ES-I3 (cell line): ENCODE measurements at regions not wholly inside any gene's neighbourhood (a gene's known extent, or its start where the extent isn't known, plus 50 kb on each side); places are given as distances from the start of the nearest gene placed in this dataset.
"Not testable (repeated sequence)": the region's sequence is repeated elsewhere in the genome, so short reads cannot be mapped to it uniquely, and the experiment has no call there.

Source experiments
- H3K36me3 ChIP-seq: 2 replicates; pipeline ENCODE4 v1.6.1; 2013; ENCODE audit warnings: mild to moderate bottlenecking, low read length, control low read depth, moderate library complexity; ENCODE audit not compliant: insufficient read depth
- H3K4me1 ChIP-seq: 2 replicates; pipeline ENCODE4 v1.6.1; 2013; ENCODE audit warnings: mild to moderate bottlenecking, control low read depth, low read length; ENCODE audit not compliant: insufficient read depth
- H3K9ac ChIP-seq: 2 replicates; pipeline ENCODE4 v1.6.1; 2013; ENCODE audit warnings: low read depth, mild to moderate bottlenecking, low read length, moderate library complexity
- H3K9me3 ChIP-seq: 2 replicates; pipeline ENCODE4 v1.6.1; 2013; ENCODE audit warnings: mild to moderate bottlenecking, low read length, moderate library complexity; ENCODE audit not compliant: control insufficient read depth, insufficient read depth

- H3K36me3 ChIP-seq, H3K4me1 ChIP-seq, H3K9ac ChIP-seq, H3K9me3 ChIP-seq: not testable (repeated sequence)
Observed at GRCh38 chr2:87614829-87615434, 133.0 kb upstream of the PLGLB2 start.

- not testable (repeated sequence) for H3K4me1 ChIP-seq
Observed at GRCh38 chr2:87619121-87619520, 128.8 kb upstream of the PLGLB2 start.

DNA sequence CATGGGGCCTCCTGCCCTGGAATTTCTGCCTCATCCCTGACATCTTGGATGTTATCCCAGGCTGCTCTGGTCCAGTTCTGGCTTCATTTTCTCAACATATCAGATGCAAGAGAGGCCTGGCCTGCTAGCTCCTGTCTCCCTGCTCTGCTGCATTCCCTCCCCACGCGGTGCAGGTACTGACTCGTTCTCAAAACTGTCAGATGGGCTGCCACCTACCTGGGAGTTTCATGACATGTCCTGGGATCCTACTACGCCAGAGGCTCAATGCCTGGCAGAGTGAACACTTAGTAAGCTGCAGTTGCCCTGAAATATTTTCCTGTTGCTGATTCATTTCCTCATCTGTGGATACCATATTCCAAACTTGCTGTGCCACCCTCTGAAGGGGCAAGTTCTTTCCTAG, 126.7 kb upstream of the PLGLB2 start:
- H3K9me3 ChIP-seq, H3K9ac ChIP-seq, H3K36me3 ChIP-seq, H3K4me1 ChIP-seq: not testable (repeated sequence)

More at GRCh38 chr2:87619121-87619520, 128.8 kb upstream of the PLGLB2 start:
- not testable (repeated sequence) for H3K9ac ChIP-seq, H3K9me3 ChIP-seq, H3K36me3 ChIP-seq

DNA sequence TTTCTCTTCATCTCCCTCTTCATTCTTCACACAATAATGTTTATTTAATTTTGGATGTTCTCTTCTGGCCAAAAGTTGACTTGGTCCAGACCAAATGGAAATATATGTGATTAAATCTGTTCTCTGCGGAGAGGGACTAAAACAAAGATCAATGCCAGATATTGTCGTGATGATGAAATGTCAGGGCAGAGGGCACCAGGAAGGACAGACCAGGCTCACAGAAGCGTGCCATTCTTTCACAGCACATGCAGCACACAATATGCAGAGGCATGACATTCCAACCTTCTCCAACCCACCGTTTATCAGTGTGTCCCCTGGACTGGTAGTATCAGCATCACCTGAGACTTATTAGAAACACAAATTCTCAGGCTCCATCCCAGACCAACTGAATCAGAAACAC, 125.2 kb upstream of the PLGLB2 start:
- not testable (repeated sequence) for H3K36me3 ChIP-seq, H3K4me1 ChIP-seq, H3K9me3 ChIP-seq, H3K9ac ChIP-seq

GRCh38 chr2:87629491-87630458, 118.1 kb upstream of the PLGLB2 start:
- H3K4me1 ChIP-seq, H3K9ac ChIP-seq, H3K9me3 ChIP-seq, H3K36me3 ChIP-seq: not testable (repeated sequence)

- not testable (repeated sequence) for H3K9ac ChIP-seq, H3K36me3 ChIP-seq, H3K9me3 ChIP-seq, H3K4me1 ChIP-seq
Observed at GRCh38 chr2:87630892-87631291, 117.0 kb upstream of the PLGLB2 start.

DNA sequence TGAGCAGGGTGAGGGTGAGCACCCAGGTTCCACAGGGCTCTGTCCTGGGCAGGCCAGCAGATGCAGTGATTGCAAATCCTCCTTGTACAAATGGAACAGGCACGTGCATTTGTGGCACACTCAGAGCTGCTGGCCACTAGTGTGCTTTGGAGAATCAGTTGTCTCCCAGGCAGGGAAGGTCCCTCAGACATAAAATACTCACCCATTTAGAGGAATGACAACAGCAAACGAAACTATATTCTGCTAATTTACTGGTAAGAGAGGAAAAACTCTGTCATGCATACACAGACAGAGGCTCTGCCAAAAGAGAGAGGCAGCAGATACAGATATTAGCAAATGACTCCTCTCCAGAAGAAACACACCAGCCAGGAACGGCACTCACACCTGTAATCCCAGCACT, 116.5 kb upstream of the PLGLB2 start:
- H3K9me3 ChIP-seq, H3K4me1 ChIP-seq, H3K36me3 ChIP-seq, H3K9ac ChIP-seq: not testable (repeated sequence)

DNA sequence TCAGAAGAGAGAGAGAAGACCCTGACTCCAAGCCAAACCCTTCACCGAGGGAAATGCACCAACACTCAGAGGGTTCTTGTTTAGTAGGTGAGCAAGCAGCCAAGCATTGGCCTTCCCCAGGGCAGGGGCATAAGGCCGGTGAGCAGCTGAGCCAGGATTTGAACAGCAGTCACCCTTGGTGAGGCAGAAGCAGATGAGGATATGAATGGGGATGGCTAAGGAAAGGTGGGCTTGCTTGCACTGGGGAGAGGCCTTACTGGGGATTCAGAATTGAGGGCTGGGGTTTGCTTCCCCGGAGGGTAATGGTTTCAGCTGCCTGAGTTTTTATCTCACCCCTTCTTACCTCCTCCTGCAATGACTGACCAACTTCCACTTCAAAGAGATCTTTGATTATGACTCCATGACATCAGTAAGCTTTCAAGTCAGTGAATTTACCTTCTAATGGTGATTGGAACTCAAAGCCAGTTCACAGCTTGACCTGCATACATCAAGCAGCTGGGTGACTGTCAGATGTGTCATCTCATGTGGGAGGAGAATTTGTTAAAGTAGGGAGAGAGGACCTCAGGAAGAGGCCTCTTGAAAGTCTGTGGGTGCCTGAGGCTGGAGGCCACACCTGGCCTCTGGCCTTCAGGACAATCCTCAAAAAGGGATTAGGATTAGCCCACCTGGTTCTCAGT, 114.5 kb upstream of the PLGLB2 start:
- H3K9me3 ChIP-seq: not testable (repeated sequence)

DNA sequence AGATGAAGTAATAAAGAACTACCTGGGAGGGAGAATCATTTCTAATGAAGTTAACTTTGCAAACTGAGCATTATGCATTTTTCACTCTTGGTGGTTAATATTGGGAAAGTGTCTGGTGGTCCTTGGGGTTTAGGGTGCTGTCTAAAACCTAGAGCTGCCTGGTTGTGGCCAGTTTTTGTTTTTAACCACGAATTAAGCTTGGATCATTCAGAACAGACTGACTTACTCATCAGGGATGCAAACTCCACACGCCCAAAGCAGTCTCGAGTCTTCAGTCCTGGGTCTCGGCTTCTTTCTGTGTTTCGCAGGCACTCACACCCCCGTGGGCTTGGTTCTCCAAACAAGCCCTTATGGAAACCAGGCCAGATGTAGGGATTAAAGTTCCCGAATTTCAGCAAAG, 113.8 kb upstream of the PLGLB2 start:
- H3K4me1 ChIP-seq, H3K9ac ChIP-seq, H3K36me3 ChIP-seq, H3K9me3 ChIP-seq: not testable (repeated sequence)

More for the DNA sequence above, 114.5 kb upstream of the PLGLB2 start:
- not testable (repeated sequence) for H3K4me1 ChIP-seq, H3K9ac ChIP-seq, H3K36me3 ChIP-seq

DNA sequence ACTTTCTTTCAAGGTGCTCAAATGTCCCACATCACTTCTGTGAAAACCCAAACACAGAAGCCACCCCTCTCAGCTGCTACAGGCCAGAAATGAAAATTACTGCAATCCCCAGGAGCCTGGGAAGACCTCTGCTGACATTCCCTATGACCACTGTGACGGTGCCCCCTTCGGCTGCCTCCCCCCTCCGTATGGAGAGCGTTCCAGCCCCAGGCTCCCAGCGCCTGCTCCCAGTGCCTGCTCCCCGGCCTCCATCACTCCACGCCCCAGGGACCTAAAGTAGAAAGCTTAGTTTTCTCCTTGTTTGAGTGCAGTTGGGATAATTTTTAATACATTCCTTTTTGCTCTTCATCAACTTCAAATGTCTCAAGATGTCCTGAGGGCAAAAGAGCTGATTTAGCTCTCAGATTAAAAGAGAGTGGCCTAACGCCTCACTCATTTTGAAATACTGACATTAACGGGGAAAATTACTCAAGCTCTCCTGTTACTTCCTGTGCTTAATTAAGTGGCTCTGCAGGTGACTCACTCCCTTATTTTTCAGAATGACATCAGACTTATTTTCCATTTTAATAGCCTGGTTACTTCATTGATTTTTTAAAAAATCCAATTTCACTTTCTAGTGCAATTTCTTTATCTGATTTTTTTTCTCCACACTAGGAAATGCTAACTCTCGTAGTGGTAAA, 112.8 kb upstream of the PLGLB2 start:
- not testable (repeated sequence) for H3K36me3 ChIP-seq, H3K9me3 ChIP-seq, H3K9ac ChIP-seq, H3K4me1 ChIP-seq

DNA sequence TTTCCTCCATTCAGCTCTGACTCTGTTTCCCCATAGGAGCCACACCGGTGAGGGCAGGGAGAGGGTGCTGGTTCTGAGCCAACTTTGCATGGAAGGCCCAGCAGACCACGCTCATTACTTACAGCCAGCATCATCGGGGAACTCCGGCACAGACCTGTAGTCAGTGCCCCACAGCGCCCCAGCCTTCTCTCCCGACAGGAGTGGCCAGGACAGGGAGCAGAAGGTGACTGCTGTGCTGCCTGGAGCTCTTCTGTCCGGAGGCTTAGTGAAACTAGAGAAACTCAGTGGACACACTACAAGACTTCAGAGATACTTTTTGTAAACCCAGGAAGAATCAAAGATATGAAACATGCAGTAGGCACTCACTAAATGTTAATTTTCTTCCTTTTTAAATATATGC, 111.6 kb upstream of the PLGLB2 start:
- H3K36me3 ChIP-seq, H3K4me1 ChIP-seq, H3K9me3 ChIP-seq, H3K9ac ChIP-seq: not testable (repeated sequence)

DNA sequence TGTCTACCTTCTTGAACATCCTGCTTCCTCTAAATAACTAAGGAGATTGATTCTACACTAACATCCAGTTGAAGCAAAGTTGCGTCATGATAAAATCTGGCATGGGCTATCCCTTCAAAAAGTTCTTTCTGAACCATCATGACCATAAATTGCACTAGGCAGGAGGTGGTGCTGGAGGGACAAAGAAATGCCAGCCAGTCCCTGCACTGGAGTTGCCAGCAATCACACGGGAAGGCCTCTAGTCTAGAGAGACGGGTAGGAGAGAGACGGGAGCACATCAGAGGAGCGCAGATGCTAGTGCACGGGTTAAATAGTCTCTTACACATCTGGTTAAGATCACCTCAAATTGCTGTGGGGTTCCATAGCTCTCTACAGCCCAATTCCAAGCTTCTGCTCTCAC, 111.2 kb upstream of the PLGLB2 start:
- H3K9me3 ChIP-seq, H3K9ac ChIP-seq, H3K36me3 ChIP-seq, H3K4me1 ChIP-seq: not testable (repeated sequence)

GRCh38 chr2:87637249-87637990, 110.5 kb upstream of the PLGLB2 start:
- H3K9me3 ChIP-seq, H3K4me1 ChIP-seq, H3K9ac ChIP-seq, H3K36me3 ChIP-seq: not testable (repeated sequence)

DNA sequence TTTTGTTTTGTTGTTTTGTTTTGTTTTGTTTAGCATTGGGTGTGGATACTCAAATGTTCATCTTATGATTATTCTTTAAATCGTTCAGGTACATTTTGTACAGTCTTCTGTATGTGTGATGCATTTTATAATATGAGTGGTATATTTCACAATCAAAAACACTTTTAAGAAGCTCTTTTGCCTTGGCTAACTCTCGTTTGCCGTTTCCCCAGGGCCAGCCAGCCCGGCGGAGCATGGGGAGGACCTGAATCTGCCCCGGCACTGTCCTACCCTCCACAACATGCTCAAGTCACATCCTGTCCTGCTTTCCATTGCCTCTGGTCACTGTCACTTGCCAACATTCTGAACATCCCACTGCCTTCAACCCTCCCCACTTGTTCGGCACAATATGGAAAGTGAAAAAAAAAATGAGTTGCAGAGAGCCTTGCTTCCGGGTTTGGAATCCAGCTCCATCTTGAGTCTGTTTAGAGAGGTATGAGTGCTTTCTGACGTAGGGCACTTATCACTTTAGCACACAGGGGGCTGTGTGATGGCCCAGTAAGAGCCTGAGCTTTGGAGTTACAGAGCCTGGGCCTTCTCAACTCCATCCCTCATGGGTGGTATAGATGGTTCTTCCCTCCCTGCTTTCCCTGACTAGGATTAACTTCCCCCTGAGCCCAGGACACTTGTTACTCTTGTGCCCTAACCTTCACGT, 109.6 kb upstream of the PLGLB2 start:
- not testable (repeated sequence) for H3K9ac ChIP-seq, H3K9me3 ChIP-seq, H3K4me1 ChIP-seq, H3K36me3 ChIP-seq
